Fibroblast of gingiva (primary cell): ENCODE measurements at regions not wholly inside any gene's neighbourhood (a gene's known extent, or its start where the extent isn't known, plus 50 kb on each side); places are given as distances from the start of the nearest gene placed in this dataset.
"Not testable (repeated sequence)": the region's sequence is repeated elsewhere in the genome, so short reads cannot be mapped to it uniquely, and the experiment has no call there.

Experiments used
- DNase-seq: peaks from one replicate; pipeline ENCODE4 v3.0.0-alpha.2; 2011; ENCODE audit warnings: low read depth

DNA sequence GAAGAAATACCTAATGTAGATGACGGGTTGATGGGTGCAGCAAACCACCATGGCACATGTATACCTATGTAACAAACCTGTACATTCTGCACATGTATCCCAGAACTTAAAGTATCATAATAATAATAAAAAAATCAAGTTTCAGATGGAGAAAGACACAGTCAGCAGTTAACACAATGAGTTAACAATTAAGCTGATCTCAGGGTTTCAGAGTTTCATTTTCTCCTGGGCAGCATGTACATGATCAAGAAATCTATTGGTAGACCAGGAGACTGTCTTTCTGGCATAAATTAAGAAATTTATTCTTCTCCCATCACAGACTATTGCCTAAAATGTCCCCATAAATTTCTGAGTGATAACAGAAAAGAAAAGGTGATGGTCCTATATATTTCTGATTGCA is 155.3 kb downstream of the RAD51AP2 start:
- DNase-seq: no peak

GRCh38 chr2:17355608-17356329 is 162.5 kb downstream of the RAD51AP2 start:
- DNase-seq: no peak

GRCh38 chr2:17353263-17353662 is 165.0 kb downstream of the RAD51AP2 start:
- DNase-seq: no peak

DNA sequence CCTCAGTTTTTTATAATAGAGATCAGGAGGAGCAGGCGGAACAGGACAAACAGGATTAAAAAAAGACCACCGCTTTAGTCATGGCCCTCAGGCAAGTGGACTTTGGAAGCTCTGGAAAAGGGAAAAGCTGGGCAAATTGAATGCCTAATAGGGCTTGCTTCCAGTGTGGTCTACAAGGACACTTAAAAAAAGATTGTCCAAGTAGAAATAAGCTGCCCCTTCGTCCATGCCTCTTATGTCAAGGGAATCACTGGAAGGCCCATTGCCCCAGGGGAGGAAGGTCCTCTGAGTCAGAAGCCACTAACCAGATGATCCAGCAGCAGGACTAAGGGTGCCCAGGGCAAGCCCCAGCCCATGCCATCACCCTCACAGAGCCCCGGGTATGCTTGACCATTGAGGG is 175.5 kb downstream of the RAD51AP2 start:
- not testable (repeated sequence) for DNase-seq

DNA sequence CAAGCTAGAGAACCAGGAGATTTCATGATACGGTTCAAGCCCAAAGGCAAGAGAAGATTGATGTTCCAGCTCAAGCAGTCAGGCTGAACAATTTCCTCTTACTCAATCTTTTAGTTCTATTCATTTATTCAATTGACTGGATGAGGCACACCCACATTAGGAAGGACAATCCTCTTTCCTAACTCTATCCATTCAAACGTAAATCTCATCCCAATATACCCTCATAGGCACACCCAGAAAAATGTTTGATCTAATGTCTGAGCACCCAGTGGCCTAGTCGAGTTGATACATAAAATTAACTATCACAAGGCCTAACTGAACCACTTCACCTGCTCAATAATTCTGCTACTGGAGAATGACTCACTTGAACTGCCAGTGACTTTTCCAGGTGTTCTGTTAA is 180.7 kb downstream of the RAD51AP2 start:
- no peak for DNase-seq

- DNase-seq: no peak
Observed at GRCh38 chr2:17336458-17336857, 181.8 kb downstream of the RAD51AP2 start.

GRCh38 chr2:17334300-17334699 is 183.9 kb downstream of the RAD51AP2 start:
- DNase-seq: no peak

DNA sequence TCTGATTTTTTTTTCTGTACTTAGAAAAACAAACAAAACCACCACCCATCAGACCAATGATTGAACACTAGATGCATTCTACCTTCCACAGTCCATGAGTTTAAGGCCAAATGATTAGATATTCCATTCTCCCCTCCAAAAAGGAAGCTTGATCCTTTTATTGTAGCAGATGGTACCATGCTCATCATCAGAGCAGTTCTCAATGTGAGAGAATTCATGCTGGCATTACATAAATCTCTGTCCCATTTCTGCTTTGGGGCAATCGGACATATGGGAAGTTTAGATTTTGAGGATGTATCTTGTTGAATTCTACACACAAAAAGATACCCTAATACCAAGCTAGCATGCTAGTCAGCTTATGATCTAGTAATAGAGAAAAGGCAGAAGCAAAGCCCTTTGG is 186.6 kb downstream of the RAD51AP2 start:
- no peak for DNase-seq

DNA sequence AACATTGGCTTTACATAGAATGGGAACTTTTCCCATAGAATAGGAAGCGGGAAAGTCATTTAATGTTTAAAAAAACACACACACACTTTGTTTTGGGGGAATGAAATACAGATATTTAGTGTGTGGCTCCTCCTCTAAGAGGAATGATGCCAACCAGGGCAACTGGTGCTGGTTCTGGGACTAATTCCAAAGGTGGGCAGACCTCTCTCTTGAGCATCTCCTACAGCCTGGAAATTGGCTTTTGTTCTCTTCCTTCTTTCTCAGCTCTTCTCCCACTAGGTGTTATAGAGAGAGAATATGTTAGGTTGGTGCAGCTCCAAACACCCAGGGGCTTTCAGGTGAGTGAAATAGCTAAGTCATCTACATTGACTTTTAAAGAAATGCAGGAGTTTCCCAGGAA is 190.1 kb downstream of the RAD51AP2 start:
- DNase-seq: no peak

- DNase-seq: no peak
Observed at GRCh38 chr2:17327649-17328048, 190.6 kb downstream of the RAD51AP2 start.

GRCh38 chr2:17326717-17327116 is 191.5 kb downstream of the RAD51AP2 start:
- DNase-seq: no peak

- no peak for DNase-seq
Observed at GRCh38 chr2:17323697-17324096, 194.5 kb downstream of the RAD51AP2 start.

GRCh38 chr2:17322461-17322860 is 195.8 kb downstream of the RAD51AP2 start:
- no peak for DNase-seq

GRCh38 chr2:17319090-17319489 is 199.2 kb downstream of the RAD51AP2 start:
- no peak for DNase-seq

- no peak for DNase-seq
Observed at GRCh38 chr2:17318013-17318412, 200.2 kb downstream of the RAD51AP2 start.

- DNase-seq: no peak
Observed at GRCh38 chr2:17317439-17317976, 200.7 kb downstream of the RAD51AP2 start.

DNA sequence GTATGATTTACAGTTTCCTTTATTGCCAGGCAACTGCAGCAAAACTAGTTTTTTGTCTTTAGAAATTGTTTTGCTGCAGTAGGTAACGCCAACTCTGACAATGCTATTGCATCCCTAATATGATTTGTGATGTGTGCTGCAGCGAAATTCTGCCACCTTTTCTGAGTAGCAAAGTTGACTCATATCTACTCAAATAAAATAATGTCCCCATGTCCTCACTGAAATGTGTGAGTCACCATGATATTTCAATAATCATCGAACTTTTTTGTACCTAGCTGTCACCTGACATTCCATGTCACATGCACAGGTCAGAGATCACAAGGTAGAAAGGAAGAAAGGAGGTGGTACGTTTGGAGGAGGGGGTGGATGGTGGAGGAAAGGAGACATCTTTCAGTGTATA is 205.0 kb downstream of the RAD51AP2 start:
- no peak for DNase-seq

DNA sequence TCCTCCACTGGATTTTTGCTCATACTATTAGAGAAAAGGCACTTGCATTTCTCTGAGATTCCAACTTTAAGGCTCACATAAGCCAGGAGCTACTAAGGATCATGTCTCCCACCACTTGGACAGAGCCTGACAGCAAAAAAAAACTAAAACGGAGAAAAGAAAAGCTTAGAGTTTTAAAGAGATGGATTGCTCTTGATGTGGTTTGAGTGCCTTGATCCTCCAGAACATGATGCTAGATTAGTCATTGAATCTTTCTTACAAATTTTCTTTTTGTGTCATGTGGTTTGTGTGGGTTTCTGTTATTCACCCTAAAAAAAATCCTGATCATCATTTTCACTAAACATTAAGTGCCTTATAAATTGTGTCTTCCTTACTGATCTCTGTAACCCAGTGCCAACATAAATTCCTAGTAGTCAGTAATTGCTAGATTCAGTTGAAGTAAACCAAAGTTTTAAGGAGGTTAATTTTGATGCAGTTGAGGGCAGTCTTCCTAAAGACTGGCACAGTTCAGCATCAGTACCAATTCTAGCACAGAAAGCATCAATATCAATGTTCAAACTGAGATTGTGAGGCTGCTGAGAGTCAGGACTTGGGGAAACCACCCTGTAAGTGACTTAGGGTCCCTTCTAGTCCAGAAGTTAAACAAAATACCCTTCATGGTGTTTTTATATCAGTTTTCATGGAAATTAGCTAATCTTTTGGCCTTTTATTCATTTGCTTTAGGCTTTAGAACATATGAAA is 206.3 kb downstream of the RAD51AP2 start:
- no peak for DNase-seq

- DNase-seq: no peak
Observed at GRCh38 chr2:17311106-17311619, 207.1 kb downstream of the RAD51AP2 start.

GRCh38 chr2:17309741-17310339 is 208.4 kb downstream of the RAD51AP2 start:
- no peak for DNase-seq

DNA sequence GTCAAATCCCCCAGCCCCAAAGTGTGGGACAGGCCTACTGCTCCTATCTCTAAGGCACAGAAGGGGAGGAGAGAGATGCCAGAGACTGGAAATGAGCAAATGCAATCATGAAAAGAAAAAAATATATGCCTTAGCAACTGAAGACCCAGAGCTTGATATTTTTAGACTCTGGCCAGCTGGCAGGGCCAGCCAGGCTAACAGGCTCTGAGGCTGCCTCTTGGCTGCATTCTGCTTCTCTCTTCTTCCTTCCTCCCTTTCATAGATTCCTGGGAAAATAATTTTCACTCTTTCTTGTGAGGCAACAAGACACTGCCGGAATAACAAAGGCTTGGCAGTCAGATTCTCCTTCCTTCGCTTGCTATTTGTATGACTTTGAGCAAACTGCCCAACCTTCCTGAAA is 209.1 kb downstream of the RAD51AP2 start:
- no peak for DNase-seq

- no peak for DNase-seq
Observed at GRCh38 chr2:17306706-17307105, 211.5 kb downstream of the RAD51AP2 start.

- DNase-seq: no peak
Observed at GRCh38 chr2:17306219-17306618, 212.0 kb downstream of the RAD51AP2 start.
